HL-60 (cell line): ENCODE measurements at regions not wholly inside any gene's neighbourhood (a gene's known extent, or its start where the extent isn't known, plus 50 kb on each side); places are given as distances from the start of the nearest gene placed in this dataset.

Source experiments
- DNase-seq, 2 experiments: peaks; one replicate each; pipeline ENCODE4 v3.0.0-alpha.2; 2010 to 2020; ENCODE audit warnings: low read depth in 1 of 2, low spot score in 1 of 2
- H3K27ac ChIP-seq: fragments of 250-450 bp; sonication (Bioruptor Pico); replicated peaks from 2 replicates; pipeline ENCODE4 v1.5.1; 2020; ENCODE audit warnings: mild to moderate bottlenecking, moderate library complexity
- H3K27me3 ChIP-seq: fragments of 250-450 bp; sonication (Bioruptor Pico); 2 replicates; pipeline ENCODE4 v1.5.1; 2021; ENCODE audit warnings: mild to moderate bottlenecking, moderate library complexity; ENCODE audit not compliant: insufficient read depth, poor library complexity, severe bottlenecking
- H3K4me3 ChIP-seq: replicated peaks from 2 replicates; pipeline ENCODE4 v1.5.1; 2011; ENCODE audit warnings: mild to moderate bottlenecking, control low read depth, low read length; ENCODE audit not compliant: insufficient read depth
- CTCF ChIP-seq: IDR thresholded peaks from one replicate; pipeline ENCODE4 v1.5.1; 2011; ENCODE audit warnings: low read length, control low read depth, inconsistent platforms; ENCODE audit not compliant: insufficient read depth
- GABPA ChIP-seq: IDR thresholded peaks from 2 replicates; pipeline ENCODE4 v1.6.1; 2012; ENCODE audit warnings: low read depth
- POLR2AphosphoS5 ChIP-seq: IDR thresholded peaks from 2 replicates; pipeline ENCODE4 v1.6.1; 2012; ENCODE audit warnings: low read depth
- REST ChIP-seq: IDR thresholded peaks from 2 replicates; pipeline ENCODE4 v1.6.1; 2012; ENCODE audit warnings: low read depth; ENCODE audit not compliant: insufficient replicate concordance
- SPI1 ChIP-seq: IDR thresholded peaks from 2 replicates; pipeline ENCODE4 v1.6.1; 2012; ENCODE audit warnings: low read depth, mild to moderate bottlenecking, borderline replicate concordance

GRCh38 chr3:116940719-116941118, 231.1 kb downstream of the TUSC7 start:
- no peak for DNase-seq
- Histone ChIP-seq H3K4me3 (no peak overlapping the region), H3K27me3 (no peaks in the 10 kb centered on the region), H3K27ac (no peak overlapping the region)
- no peak for TF ChIP-seq REST
- TF ChIP-seq CTCF = no peak
- no peak for TF ChIP-seq GABPA
- no peak for TF ChIP-seq POLR2AphosphoS5
- TF ChIP-seq SPI1 = no peak

GRCh38 chr3:116946376-116946775, 236.8 kb downstream of the TUSC7 start:
- TF ChIP-seq SPI1 = no peak
- TF ChIP-seq POLR2AphosphoS5 = no peak
- no peak for TF ChIP-seq REST
- no peak for TF ChIP-seq GABPA
- no peak for TF ChIP-seq CTCF
- no peaks in the 10 kb centered on the region for H3K27me3 ChIP-seq
- no peak overlapping the region for H3K27ac ChIP-seq
- DNase-seq = no peak
- H3K4me3 ChIP-seq = no peak overlapping the region

GRCh38 chr3:116947148-116947547, 237.6 kb downstream of the TUSC7 start:
- DNase-seq = no peak
- TF ChIP-seq SPI1 (no peak), GABPA (no peak), REST (no peak), CTCF (no peak), POLR2AphosphoS5 (no peak)
- no peak overlapping the region for H3K4me3 ChIP-seq
- no peak overlapping the region for H3K27ac ChIP-seq
- no peaks in the 10 kb centered on the region for H3K27me3 ChIP-seq
